ENCODE measurements at regions not wholly inside any gene's neighbourhood (a gene's known extent, or its start where the extent isn't known, plus 50 kb on each side); places are given as distances from the start of the nearest gene placed in this dataset.

DNA sequence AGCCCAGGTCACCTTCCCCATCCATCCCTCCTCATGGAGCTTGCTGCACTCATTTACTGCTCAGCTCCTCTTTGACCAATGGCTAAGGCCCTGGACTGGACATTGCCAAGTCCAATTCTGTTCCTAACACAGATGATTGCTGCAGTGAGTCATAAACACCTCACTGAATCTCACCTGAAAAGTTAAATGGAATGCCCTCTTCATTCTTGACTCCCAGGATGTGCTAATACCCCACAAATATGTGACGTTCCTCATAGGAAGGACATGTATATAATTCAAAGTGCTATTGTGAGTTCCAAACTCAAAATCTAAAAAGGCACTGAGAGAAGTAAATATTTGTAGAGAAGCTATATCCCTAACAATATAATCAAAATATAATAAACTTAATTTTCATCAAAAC, 73.5 kb upstream of the DLX6 start:
- H3K4me3 ChIP-seq: no peak overlapping the region
- WGBS, 4 donors: 41 to 93% (median 83%) methylated on average over 1 of the region's 1 CpG
- H3K27me3 ChIP-seq: no peaks in the 10 kb centered on the region
- H3K27ac ChIP-seq: no peak overlapping the region
- TF ChIP-seq CTCF (IDR thresholded peaks at IDR 0.05): no peak
- TF ChIP-seq POLR2A (IDR thresholded peaks at IDR 0.05): no peak
- no peak for DNase-seq
- no peak for ATAC-seq
- H3K36me3 ChIP-seq: no peaks in the 10 kb centered on the region
- H3K4me1 ChIP-seq: no peaks in the 10 kb centered on the region
- intact Hi-C loops (cut with DNase I): no loop called here
- H3K9me3 ChIP-seq: no peaks in the 10 kb centered on the region

- no peak for ATAC-seq
- H3K9me3 ChIP-seq: no peaks in the 10 kb centered on the region
- WGBS, 4 donors: 58 to 63% (median 61%) methylated on average over 9 of the region's 9 CpGs
- no peak overlapping the region for H3K4me3 ChIP-seq
- intact Hi-C loops (cut with DNase I): no loop called here
- no peaks in the 10 kb centered on the region for H3K4me1 ChIP-seq
- DNase-seq: no peak
- no peaks in the 10 kb centered on the region for H3K27me3 ChIP-seq
- TF ChIP-seq CTCF (IDR thresholded peaks at IDR 0.05): no peak
- no peak for TF ChIP-seq POLR2A (IDR thresholded peaks at IDR 0.05)
- H3K36me3 ChIP-seq: no peaks in the 10 kb centered on the region
- no peak overlapping the region for H3K27ac ChIP-seq
Measured at GRCh38 chr7:96933067-96933645, 72.2 kb upstream of the DLX6 start.

GRCh38 chr7:96936621-96937020, 68.7 kb upstream of the DLX6 start:
- H3K4me1 ChIP-seq: no peaks in the 10 kb centered on the region
- H3K9me3 ChIP-seq: no peaks in the 10 kb centered on the region
- H3K27ac ChIP-seq: no peak overlapping the region
- DNase-seq (no peak), ATAC-seq (no peak)
- H3K27me3 ChIP-seq: peaks cover 0 to under 1% (median 0%) of the 10 kb centered on the region in 9 donors
- TF ChIP-seq CTCF (IDR thresholded peaks at IDR 0.05) (no peak), POLR2A (IDR thresholded peaks at IDR 0.05) (no peak)
- WGBS, 4 donors: 66 to 77% (median 74%) methylated on average over 2 of the region's 2 CpGs
- H3K4me3 ChIP-seq: no peak overlapping the region
- intact Hi-C loops (cut with DNase I): no loop called here
- no peaks in the 10 kb centered on the region for H3K36me3 ChIP-seq

DNA sequence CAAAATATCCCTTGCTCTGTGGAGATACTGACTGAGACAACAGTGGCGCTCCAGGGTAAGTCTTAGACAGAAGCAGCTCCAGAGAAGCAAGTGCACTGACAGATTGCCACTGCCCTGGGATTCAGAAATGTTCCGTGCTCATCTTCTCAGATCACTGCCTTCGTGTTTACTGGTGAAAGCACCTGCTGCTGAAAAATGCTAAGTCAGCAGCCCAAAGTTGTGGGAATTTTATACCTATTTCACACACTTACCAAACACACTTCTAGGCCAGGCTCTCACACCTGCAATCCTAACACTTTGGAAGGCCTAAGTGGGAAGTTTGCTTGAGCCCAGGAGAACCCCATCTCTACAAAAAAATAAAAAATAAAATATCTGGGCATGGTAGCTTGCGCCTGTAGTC, 63.2 kb upstream of the DLX6 start:
- no peak for ATAC-seq
- no peak for TF ChIP-seq POLR2A (IDR thresholded peaks at IDR 0.05)
- TF ChIP-seq CTCF (IDR thresholded peaks at IDR 0.05): no peak
- intact Hi-C loops (cut with DNase I): no loop called here
- WGBS, 4 donors: 75 to 85% (median 83%) methylated on average over 4 of the region's 4 CpGs
- Histone ChIP-seq H3K4me1 (no peaks in the 10 kb centered on the region), H3K36me3 (no peaks in the 10 kb centered on the region), H3K27me3 (peaks cover 0 to 14% (median 0%) of the 10 kb centered on the region in 9 donors), H3K4me3 (no peak overlapping the region), H3K9me3 (no peaks in the 10 kb centered on the region), H3K27ac (no peak overlapping the region)
- no peak for DNase-seq
